B cell (primary cell): ENCODE measurements at regions not wholly inside any gene's neighbourhood (a gene's known extent, or its start where the extent isn't known, plus 50 kb on each side); places are given as distances from the start of the nearest gene placed in this dataset.

ENCODE experiments used
- CTCF ChIP-seq: fragments of 200-600 bp; IDR thresholded peaks from one replicate; pipeline ENCODE4 v1.8.0; 2022; ENCODE audit warnings: antibody characterized with exemption, mild to moderate bottlenecking
- EZH2 ChIP-seq: IDR thresholded peaks from 2 replicates; pipeline ENCODE4 v1.6.1; 2012; ENCODE audit warnings: borderline replicate concordance, low read depth, mild to moderate bottlenecking, moderate library complexity, low read length; ENCODE audit not compliant: insufficient read depth, poor library complexity, severe bottlenecking

GRCh38 chr1:224548676-224549075, 67.4 kb upstream of the CNIH3 start:
- TF ChIP-seq CTCF: no peak
- TF ChIP-seq EZH2: no peak
